BJ (cell line): ENCODE measurements at regions not wholly inside any gene's neighbourhood (a gene's known extent, or its start where the extent isn't known, plus 50 kb on each side); places are given as distances from the start of the nearest gene placed in this dataset.

ENCODE experiments used
- CTCF ChIA-PET: fragments of 350-600 bp; formaldehyde crosslinking; extraction: SDS; loops from one replicate; lab custom pipeline; 2021; ENCODE audit warnings: antibody characterized with exemption, inconsistent platforms; lab: Yijun Ruan, JAX
- POLR2A ChIA-PET: fragments of 300-600 bp; sonication (Branson Sonifier 250); formaldehyde crosslinking; extraction: SDS; loops from one replicate; lab custom pipeline; 2021; ENCODE audit warnings: antibody characterized with exemption; lab: Charles Lee
- DNase-seq: peaks from one replicate; pipeline ENCODE4 v3.0.0-alpha.2; 2011; ENCODE audit warnings: low read depth
- H3K27me3 ChIP-seq: 2 replicates; pipeline ENCODE4 v1.6.0; 2011; ENCODE audit warnings: low read length; ENCODE audit not compliant: control insufficient read depth, insufficient read depth
- H3K36me3 ChIP-seq: 2 replicates; pipeline ENCODE4 v1.5.1; 2011; ENCODE audit warnings: low read length; ENCODE audit not compliant: control insufficient read depth, insufficient read depth
- H3K4me3 ChIP-seq: 2 replicates; pipeline ENCODE4 v1.5.1; 2011; ENCODE audit warnings: low read depth, mild to moderate bottlenecking, control low read depth, low read length
- CTCF ChIP-seq: IDR thresholded peaks from 2 replicates; pipeline ENCODE4 v1.5.1; 2011; ENCODE audit warnings: low read depth, mild to moderate bottlenecking, control low read depth, inconsistent platforms, low read length, moderate library complexity; ENCODE audit not compliant: insufficient read depth

GRCh38 chr18:73670524-73670923 is 477.1 kb downstream of the FBXO15 start:
- H3K27me3 ChIP-seq = no peaks in the 10 kb centered on the region
- ChIA-PET POLR2A (no interaction called here), CTCF (interaction anchor here (1.7 kb wide), 1 partner anchor 24 kb away, joined by 5 read pairs; no protein-coding TSS in a partner anchor)
- TF ChIP-seq CTCF = no peak
- H3K36me3 ChIP-seq = no peaks in the 10 kb centered on the region
- DNase-seq = no peak
- H3K4me3 ChIP-seq = no peak overlapping the region

- DNase-seq = no peak
- H3K4me3 ChIP-seq = no peak overlapping the region
- no peaks in the 10 kb centered on the region for H3K27me3 ChIP-seq
- H3K36me3 ChIP-seq = no peaks in the 10 kb centered on the region
- TF ChIP-seq CTCF = no peak
- ChIA-PET CTCF (interaction anchor here (1.7 kb wide), 1 partner anchor 23 kb away, joined by 5 read pairs; no protein-coding TSS in a partner anchor), POLR2A (no interaction called here)
Observed at GRCh38 chr18:73670039-73670438, 477.6 kb downstream of the FBXO15 start.

GRCh38 chr18:73669297-73669696 is 478.3 kb downstream of the FBXO15 start:
- Histone ChIP-seq H3K4me3 (no peak overlapping the region), H3K27me3 (no peaks in the 10 kb centered on the region), H3K36me3 (no peaks in the 10 kb centered on the region)
- DNase-seq = no peak
- ChIA-PET CTCF (interaction anchor here (1.7 kb wide), 1 partner anchor 23 kb away, joined by 5 read pairs; no protein-coding TSS in a partner anchor), POLR2A (no interaction called here)
- TF ChIP-seq CTCF = no peak

- CTCF ChIA-PET = no interaction called here
- no peak for TF ChIP-seq CTCF
- DNase-seq = no peak
- no peaks in the 10 kb centered on the region for H3K27me3 ChIP-seq
- H3K36me3 ChIP-seq = no peaks in the 10 kb centered on the region
- no peak overlapping the region for H3K4me3 ChIP-seq
- POLR2A ChIA-PET = no interaction called here
Observed at GRCh38 chr18:73668051-73668450, 479.6 kb downstream of the FBXO15 start.

GRCh38 chr18:73666772-73667171 is 480.9 kb downstream of the FBXO15 start:
- CTCF ChIA-PET = no interaction called here
- Histone ChIP-seq H3K36me3 (no peaks in the 10 kb centered on the region), H3K27me3 (no peaks in the 10 kb centered on the region), H3K4me3 (no peak overlapping the region)
- TF ChIP-seq CTCF = no peak
- POLR2A ChIA-PET = no interaction called here
- no peak for DNase-seq
